ENCODE measurements at regions not wholly inside any gene's neighbourhood (a gene's known extent, or its start where the extent isn't known, plus 50 kb on each side); places are given as distances from the start of the nearest gene placed in this dataset.

GRCh38 chr7:17234398-17235031 lies 63.9 kb upstream of the AHR start:
- peak; percentile 84 for DNase-seq (ENCODE audit: low spot score)

DNA sequence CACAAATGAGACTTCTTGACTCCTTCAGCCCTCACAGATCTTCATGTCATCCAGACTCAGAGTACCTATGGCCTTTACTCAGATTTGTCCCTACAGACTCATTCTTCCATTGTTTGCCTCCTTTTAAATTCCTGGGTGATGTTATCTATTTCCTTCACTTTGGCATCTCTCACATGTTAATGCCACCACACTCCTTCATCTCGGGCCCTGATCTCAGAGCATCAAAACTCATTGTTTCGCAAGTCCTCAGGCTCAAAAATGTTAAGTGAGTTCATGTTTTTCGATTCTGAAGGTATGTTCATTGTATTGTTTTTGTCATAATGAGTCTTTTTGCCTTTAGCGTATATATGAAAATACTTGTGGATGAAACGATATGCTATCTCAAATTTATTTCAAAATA lies 62.3 kb upstream of the AHR start:
- DNase-seq (ENCODE audit: low spot score), result no peak

- no peak for DNase-seq (ENCODE audit: low spot score)
These were observed 61.8 kb upstream of the AHR start for GRCh38 chr7:17236603-17237002.

DNA sequence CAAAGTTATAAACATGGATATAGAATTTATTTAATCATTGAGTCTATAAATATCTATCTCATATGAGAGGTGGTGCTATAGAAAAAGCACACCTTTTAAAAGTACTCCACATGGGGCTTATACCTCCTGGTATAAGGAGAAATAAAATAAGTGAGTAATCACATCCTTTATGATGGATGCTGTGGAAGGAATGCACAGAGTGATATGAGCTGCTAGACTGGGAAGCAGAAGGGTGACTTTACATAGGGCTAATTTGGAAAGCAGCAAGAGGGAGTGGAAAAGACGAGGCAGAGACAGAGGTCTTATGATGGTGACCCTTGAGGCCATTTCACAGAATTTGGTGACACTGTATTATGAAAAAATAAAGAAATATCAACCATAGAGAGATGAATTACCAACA lies 59.4 kb upstream of the AHR start:
- no peak for DNase-seq (ENCODE audit: low spot score)

DNA sequence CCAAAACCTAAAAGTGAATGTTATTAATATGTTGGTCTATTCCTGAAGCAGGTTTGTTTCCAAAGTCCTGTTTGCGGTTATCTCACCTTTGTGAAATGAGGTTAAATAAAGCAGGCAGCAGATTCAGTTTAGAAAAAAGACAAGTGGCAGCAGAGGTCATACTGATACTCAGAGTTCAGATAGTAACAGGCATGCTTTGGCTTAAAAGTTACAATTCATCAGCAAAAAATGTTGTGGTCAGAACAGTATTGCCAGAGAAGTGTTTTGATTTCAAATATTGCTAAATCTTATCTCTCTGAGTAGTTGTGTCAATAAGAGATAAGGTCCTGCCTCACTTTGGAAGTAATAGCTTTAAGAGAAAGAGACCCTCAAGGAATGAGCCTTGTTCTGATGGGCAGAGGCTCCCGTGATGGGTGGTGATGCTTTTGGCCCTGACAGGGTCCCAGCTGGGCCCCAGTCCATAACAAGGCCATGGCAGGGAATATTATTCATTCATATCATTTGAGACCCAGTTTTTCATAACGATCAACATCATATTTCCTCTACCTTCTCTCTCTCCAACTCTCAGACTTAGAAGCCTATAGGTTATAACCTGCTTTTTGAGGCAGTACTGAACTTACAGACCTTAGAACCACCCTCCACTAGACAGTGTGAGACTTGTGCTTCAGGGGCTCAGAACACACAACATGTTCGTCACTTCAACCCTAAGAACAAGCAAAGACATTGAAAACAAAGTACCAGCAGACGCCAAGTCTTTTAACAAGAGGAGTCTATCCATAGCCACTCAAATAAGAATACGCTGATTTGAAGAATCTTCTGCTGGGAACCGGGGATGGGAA lies 58.5 kb upstream of the AHR start:
- peak; percentile 45 for DNase-seq (ENCODE audit: low spot score)

- DNase-seq (ENCODE audit: low spot score), result no peak
These were observed 55.9 kb upstream of the AHR start for GRCh38 chr7:17242504-17242903.

DNA sequence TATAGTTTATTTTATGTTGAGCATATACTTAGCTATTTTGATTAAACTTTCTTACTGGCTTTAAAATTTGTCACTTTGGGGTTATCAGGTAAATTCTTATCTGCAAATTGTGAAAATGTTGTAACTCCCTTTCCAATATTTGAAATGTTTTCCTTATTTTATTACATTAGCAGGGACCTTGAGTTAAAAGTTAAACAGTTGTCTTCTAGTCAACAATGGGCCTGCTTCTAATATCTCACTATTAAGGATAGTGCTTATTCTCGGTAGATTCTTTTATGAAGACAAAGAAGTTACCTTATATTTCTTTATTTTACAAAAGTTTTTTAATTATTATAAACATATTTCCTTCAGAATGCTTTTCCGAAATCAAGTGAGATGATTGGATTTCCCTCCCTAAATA lies 53.7 kb upstream of the AHR start:
- no peak for DNase-seq (ENCODE audit: low spot score)

DNA sequence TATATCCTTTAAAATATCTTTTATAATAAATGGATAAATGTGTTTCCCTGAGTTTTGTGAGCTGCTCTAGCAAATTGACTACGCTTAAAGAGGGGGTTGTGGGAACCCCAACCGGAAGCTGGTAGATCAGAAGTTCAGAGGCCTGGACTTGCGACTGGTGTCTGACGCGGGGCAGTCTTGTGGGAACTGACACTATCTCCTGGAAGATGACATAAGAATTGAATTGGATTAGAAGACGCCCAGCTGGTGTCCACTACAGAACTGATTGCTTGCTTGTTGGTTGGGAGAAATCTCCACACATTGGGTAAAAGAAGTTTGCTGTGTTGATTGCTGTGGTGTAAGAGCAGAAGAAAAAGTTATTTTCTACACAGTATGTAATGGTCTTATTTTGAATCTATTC lies 51.1 kb upstream of the AHR start:
- DNase-seq (ENCODE audit: low spot score), result no peak

DNA sequence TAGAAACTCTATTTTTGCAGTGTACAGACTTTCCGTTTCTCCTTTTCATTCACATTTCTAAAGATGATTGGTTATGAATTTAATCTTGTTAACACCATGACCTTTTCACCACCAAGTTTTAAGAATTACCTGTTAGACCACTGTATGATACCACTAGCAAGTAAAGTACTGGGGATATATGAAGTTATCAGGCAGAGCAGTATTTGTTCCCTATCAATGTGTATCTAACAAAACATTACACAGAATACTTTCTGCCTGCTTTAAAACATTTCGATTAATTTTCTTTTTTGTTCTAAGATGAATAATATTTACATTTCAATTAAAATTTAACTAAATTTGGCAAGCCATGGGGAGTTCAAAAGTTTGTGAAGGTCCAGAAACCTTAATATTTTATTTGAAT lies 49.9 kb upstream of the AHR start:
- no peak for DNase-seq (ENCODE audit: low spot score)

Measured in AG20443 (cell line).